RPMI7951 (cell line): ENCODE measurements at regions not wholly inside any gene's neighbourhood (a gene's known extent, or its start where the extent isn't known, plus 50 kb on each side); places are given as distances from the start of the nearest gene placed in this dataset.

Experiments
- DNase-seq: peaks from one replicate; pipeline ENCODE4 v3.0.0-alpha.2; 2012; ENCODE audit warnings: low read depth

DNA sequence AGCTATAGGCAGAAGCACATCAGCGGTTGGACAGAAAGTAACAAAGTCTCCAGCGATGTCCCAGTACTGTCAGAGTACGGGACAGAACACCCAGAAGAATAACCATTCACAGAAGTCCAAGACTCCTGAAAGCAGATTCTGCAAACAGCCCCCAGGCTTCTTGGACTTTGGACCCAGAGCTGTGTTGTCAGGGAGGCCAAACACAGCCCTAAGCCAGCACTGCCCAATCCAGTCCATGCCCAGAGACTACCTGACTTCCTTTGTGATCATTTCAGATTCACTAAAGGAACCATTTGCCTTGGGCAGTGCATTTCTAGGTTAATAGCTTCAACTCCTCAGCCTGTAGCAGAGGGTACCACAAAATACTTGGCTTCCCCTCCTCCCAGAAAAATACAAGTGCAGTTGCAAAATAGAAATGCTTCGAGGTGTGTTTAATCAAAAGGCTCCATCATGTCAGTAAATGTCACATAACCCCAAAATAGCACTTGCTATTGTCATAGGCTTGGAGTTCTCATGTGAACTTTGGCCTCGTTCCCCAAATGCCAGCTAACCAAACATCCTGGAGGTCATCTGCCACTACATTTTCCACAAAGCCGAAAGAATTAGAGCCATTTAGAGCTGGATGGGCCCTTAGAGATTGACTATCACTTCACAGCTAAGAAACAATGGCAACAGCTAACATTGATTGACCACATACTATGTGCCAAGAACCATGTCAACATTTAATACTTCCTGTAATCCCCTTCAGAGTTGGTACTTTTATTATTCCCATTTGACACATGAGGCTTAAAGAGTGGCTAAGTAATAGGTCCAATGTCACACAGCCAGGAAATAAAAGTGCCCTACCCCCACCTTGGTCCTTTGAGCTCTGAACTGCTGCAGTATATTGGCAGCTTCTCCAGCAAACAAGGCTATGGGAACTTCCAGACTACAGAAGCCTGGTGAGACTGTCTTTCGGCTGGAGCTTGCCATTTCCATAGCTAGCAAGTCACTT, 329.9 kb downstream of the FOXO1 start:
- no peak for DNase-seq

DNA sequence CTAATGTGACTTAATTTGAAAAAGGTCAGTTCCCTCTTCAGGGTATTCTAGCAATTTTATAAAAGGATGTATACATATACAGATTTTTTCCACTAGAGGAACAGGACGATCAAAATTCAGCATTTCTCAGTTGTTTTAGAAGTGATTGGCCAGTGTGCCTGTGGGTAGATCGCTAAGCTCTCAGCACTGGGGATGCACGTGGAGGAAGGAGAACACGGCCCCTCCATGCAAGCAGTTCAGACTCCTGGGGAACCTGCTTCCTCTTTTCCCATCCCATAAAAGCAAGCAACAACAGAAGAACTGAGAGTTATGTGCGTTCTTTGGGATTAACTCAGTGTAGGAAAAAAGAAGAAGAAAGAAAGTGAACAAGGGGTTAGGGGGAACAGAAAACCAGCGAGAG, 328.8 kb downstream of the FOXO1 start:
- DNase-seq: no peak

DNA sequence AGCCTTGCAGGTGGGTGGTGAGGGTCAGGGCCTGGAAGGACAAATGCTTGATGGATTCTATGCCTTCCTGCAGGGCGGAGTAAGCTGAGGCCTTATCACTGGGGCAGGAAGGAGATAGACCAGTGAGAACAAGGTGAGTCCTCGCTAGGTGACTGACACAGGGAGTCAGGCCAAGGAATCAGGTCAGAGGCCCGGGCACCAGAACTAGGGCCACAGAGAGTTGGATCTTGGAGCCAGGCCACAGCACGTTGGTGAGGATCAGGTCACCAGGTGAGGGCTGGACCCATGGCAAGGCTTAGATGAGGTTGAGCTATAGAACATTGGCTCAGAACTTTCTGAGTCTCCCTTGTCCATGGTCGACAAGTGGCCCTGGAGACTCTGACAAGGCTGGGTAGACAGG, 328.2 kb downstream of the FOXO1 start:
- DNase-seq: no peak

GRCh38 chr13:40340368-40341095, 325.9 kb downstream of the FOXO1 start:
- peak; percentile 52 for DNase-seq

DNA sequence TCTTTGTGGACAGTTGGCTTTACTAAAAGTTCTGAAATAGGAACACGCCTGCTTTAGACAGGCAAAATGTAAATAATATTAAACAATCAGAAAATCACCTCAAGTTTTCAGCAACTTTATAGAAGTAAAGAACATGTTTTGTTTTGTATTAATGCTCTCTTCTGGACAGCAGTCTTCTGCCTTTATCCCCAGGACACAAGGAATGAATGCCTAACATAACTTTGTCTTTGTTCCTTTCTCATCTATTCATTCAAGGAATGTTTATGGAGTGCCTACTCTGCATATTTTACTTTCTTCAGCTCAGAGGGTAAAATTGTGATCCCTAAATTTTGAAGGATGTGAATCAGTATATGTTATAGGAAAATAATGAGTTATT, 325.4 kb downstream of the FOXO1 start:
- no peak for DNase-seq

DNA sequence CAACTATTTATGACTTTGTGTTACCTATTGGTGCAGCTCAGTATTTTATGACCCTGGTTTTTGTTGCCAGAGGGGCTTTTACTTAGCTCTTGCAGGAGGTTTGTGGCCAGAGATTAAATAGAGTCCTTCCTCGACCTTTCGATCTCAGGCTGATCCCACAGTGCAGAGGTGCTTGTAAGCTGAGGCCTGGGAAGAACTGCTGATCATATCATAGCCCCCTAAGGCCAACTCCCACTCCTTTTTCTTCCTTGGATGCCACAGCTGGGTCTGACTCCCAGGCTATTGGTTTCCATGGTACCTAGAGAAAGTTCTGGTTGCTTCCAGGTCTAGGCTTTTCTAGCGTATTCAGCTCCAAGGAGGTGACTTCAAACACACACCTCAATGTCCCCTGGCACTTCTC, 324.9 kb downstream of the FOXO1 start:
- DNase-seq: peak; percentile 30

GRCh38 chr13:40342461-40342860, 324.0 kb downstream of the FOXO1 start:
- no peak for DNase-seq

DNA sequence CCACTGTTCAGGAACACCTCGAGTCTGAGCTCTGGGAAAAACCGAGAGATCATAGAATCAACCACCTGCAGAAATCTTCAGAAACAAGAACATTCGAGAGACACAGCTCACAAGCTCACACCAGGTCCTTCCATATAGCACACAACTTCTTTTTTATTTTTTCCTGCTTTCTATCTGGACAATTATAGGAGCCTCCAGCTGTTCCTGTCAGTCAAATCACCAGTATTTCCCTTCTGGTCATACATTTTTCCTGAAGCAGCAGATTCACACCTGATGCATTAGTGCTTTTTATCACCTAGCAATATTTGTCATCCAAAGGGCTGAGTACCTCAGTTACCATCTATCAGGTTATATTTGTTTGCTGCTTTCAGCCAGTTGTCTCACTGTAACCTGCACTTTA, 323.5 kb downstream of the FOXO1 start:
- no peak for DNase-seq

DNA sequence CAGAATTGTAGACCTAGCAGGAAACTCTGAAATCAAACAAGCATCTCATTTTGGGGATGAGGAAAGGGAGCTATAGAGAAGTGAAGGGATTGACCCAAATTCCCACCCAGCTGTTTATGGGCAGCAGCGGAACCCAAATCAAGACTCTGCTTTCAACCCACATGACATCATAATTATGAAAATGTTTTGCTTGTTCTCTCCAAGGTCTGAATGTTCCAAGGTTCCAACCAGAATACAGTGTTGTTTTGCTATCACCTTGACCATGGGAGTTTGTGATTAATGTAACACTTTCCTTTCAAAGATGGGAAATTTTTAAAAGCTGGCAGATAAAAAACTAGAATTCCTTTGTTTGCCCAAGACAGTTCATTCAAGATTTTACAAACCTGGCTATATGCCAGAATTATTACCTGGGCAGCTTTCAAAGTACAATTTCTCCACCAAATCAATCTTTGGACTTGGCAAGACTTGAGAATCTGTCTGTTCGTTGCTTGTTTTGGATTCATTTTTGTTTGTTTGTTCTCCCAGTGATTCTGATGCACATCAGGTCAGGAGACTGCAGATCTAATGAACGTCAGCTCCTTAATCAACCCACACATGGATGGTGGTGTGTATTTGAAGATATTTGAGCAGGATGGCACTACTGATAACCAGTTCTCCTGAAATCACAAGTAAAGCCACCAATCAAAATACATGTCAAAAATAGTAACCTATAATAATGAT, 322.7 kb downstream of the FOXO1 start:
- DNase-seq: no peak

DNA sequence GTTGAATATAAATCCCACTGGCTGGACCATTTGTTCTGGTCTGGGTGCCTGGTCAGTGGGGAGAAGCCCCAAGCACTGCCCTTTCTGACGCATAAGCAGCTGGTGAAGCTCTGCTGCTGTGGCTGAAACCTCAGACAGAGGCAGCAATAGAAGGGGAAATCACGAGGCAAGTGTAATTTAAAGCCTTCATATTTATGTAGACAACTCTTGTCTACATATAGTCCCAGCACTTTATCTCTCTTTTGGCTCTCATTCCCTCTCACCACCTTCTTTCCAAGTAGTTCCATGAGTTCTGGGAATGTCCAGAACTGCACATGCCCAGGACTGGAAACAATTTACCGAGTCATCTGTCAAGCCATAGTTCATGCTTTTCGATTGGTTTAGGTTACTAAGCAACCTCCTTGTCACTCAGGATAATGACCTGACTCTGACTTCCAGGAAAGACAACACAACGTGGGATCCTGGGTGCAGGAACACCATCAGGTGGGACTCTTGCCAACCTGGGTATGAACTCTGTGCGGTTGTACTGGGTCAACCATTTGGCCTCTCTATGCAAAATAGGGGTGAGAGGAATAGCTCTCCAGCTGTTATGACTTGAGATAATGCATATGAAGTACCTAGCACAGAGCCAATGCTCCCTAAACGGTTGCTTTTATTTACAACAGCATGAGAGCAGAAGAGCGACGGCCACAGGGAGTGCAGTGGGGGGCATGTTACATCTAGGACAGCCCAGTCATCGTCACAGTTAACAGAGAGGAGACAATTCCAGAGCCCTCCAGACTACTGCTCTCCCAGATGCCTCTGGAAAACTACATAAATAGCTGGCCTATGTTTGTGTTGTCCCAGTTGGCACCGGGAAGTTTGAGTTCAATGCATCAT, 321.9 kb downstream of the FOXO1 start:
- DNase-seq: peak; percentile 10

DNA sequence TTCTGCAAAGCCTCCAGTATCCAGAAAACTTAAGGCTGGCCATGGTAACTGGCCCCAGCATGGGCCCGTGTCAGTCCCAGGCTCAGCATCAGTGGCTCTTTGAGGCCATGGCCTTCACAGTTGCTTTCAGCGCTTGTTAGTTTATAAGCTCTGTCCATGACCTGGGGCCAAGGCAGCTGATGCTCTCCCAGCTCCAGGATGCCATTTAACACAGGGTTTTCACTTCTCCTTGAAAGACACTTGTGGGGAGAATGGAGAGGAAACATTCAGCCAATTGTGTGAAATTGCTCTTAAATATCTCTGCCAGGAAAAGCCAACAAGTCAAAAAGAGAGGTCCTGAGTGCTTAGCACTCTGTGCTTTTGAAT, 321.3 kb downstream of the FOXO1 start:
- no peak for DNase-seq

DNA sequence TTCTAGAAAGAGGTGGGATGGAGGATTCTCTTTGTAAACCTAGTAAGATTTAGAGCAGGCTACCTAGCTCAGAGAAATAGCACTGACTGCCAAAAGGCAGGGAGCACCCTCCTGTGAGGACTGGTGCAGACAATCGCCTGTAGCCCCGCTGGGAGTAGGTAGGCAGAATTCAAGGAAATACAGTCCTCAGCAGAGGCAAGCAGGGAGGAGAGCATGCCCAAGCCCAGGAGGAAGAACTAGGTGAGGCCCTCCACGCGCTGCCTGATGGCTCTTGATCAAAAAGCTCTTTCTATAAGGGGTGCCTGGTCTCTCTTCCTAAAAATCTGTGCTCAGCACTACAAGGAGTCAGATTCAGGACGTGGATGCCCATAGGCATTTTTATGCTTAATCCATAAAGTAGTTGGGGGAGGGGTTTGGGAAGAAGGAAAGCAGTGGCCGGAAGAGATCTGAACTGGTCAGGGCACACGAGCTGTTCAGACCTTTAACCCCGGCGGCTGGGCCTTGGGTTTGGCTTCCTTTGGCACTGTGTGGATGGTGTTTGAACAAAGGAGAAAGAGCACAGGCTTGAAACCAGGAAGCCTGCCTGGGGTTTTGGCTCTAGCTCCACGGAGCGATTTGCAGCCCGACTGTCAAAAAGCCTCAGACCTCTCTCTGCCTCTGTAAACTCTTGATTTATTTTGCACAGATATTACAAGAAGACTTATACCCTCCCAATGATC, 320.6 kb downstream of the FOXO1 start:
- no peak for DNase-seq

DNA sequence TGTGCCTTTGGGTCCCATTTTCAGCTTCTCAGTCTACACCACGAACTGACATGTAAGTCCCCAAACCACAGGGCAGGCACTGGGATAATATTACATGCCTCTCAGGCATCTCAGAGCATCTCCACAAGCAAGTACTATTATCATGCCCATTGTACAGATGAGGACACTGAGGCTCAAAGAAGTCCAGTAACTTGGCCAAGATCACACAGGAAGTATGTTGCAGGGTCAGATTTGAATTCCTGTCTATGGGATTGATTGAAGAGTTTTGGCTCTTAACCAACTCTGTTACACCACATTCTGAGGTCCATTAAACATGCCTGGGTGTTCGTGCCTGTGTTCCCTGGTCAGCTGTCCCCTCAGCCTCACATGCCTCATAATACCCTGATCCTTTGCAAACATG, 319.8 kb downstream of the FOXO1 start:
- no peak for DNase-seq

- no peak for DNase-seq
Observed at GRCh38 chr13:40348096-40348679, 318.3 kb downstream of the FOXO1 start.

GRCh38 chr13:40350283-40350992, 316.0 kb downstream of the FOXO1 start:
- DNase-seq: no peak

DNA sequence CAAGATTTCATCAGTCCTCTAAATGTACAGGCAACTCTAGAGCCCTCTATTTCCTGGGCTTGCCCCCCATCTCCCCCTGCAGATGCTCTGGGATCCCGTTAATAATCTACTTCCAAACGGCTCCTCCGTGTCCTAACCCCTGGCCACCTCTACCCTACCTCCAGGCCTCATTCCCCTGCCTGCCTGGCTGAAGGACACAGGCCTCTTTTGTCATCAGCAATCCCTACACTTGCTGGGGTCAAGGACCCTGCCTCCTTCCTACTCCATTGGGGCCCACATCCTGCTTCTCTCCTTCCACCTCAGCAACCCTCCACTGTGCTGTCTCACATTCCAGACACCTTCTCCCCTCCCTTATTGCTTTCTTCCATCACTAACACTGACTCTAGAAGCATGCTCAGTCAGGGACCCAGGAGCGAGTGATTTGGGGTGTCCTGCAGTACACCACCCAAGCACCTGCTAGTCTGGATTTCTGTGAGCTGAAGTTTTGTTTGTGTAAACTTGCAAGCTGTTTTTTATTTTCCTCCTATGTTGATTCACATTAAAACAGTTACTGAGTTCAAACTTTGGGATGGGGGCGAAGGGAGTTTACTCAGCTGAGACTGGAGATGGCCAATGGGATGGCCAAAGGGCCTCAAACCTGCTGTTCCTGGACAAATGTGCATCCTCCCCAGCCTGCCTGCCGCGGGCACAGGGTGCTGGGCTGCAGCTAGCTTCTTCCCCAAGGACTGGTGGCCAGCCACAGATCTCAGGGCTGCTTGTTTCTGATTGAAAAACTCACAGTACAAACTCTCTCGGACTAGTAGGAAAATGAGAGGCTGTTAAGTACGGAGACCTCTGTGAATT, 314.7 kb downstream of the FOXO1 start:
- no peak for DNase-seq

DNA sequence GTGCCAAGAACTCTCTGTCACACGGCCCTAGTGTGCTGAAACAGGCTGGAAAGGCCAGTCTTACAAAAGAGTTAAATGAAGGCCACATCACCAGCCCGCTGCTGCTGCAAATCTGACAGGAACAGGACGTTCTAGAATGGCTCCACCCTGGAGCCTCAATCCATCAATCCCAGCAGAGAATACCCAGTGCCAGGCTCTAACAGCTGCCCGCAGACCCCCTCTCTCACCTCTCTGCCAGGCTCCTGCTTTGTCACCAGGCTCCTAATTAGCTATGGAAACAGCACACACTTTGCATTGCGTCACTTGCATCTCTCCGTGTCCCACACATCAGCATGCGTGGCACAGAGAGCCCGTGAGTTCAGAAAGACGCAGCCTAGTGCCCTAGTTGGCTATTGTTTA, 314.1 kb downstream of the FOXO1 start:
- DNase-seq: no peak

GRCh38 chr13:40352802-40353562, 313.5 kb downstream of the FOXO1 start:
- DNase-seq: no peak
